HCT116 (cell line): ENCODE measurements at regions not wholly inside any gene's neighbourhood (a gene's known extent, or its start where the extent isn't known, plus 50 kb on each side); places are given as distances from the start of the nearest gene placed in this dataset.

Experiments
- ATF3 ChIP-seq: IDR thresholded peaks from 2 replicates; pipeline ENCODE4 v1.6.1; 2012
- CBX3 ChIP-seq: IDR thresholded peaks from 2 replicates; pipeline ENCODE4 v1.6.1; 2012; ENCODE audit warnings: low read depth
- CEBPB ChIP-seq: IDR thresholded peaks from 2 replicates; pipeline ENCODE4 v1.6.1; 2012; ENCODE audit warnings: low read depth
- CTCF ChIP-seq, 3 experiments: fragments of 200-600 bp in 1 of 3; sonication (generic) in 1 of 3; IDR thresholded peaks in 2 of 3; conservative IDR thresholded peaks in 1 of 3; 2 replicates each; pipeline ENCODE4 v1.5.1; 2012 to 2017; ENCODE audit warnings: low read depth in 2 of 3, low read length in 2 of 3, antibody characterized with exemption in 1 of 3, borderline replicate concordance in 1 of 3, control low read depth in 1 of 3, mild to moderate bottlenecking in 1 of 3, mixed read lengths in 1 of 3, mixed run types in 1 of 3, moderate library complexity in 1 of 3; ENCODE audit not compliant: insufficient read depth in 1 of 3
- EZH2 ChIP-seq: fragments of 200-600 bp; sonication (generic); IDR thresholded peaks from 2 replicates; pipeline ENCODE4 v1.6.1; 2017; ENCODE audit warnings: antibody characterized with exemption, mixed run types
- JUND ChIP-seq: IDR thresholded peaks from 2 replicates; pipeline ENCODE4 v1.6.1; 2012
- REST ChIP-seq: IDR thresholded peaks from 2 replicates; pipeline ENCODE4 v1.6.1; 2012; ENCODE audit warnings: low read depth
- SIN3A ChIP-seq: IDR thresholded peaks from 2 replicates; pipeline ENCODE4 v1.6.1; 2012; ENCODE audit warnings: low read depth
- YY1 ChIP-seq: IDR thresholded peaks from 2 replicates; pipeline ENCODE4 v1.6.1; 2011; ENCODE audit warnings: low read length, low read depth, moderate library complexity, mild to moderate bottlenecking; ENCODE audit not compliant: insufficient replicate concordance; ENCODE audit errors: extremely low read depth
- ZBTB33 ChIP-seq: IDR thresholded peaks from 2 replicates; pipeline ENCODE4 v1.6.1; 2011; ENCODE audit warnings: mild to moderate bottlenecking, low read length, moderate library complexity; ENCODE audit not compliant: insufficient replicate concordance; ENCODE audit errors: extremely low read depth
- ZFX ChIP-seq: fragments of 450-650 bp; IDR thresholded peaks from 2 replicates; pipeline ENCODE4 v1.6.1; 2017

GRCh38 chr2:228247335-228247734 lies 65.8 kb upstream of the SPHKAP start:
- TF ChIP-seq JUND, result no peak
- no peak for TF ChIP-seq CTCF (IDR thresholded peaks at IDR 0.05 in 2 of 3, conservative IDR thresholded peaks at IDR 0.05 in 1 of 3; ENCODE audit: borderline replicate concordance in 1 of 3, insufficient read depth in 1 of 3, low read depth in 2 of 3, low read length in 2 of 3)
- TF ChIP-seq ATF3, result no peak
- no peak for TF ChIP-seq REST
- TF ChIP-seq SIN3A, result no peak
- TF ChIP-seq EZH2, result no peak
- no peak for TF ChIP-seq YY1
- no peak for TF ChIP-seq ZBTB33
- no peak for TF ChIP-seq ZFX
- TF ChIP-seq CEBPB, result no peak
- TF ChIP-seq CBX3, result no peak
